ENCODE measurements at regions not wholly inside any gene's neighbourhood (a gene's known extent, or its start where the extent isn't known, plus 50 kb on each side); places are given as distances from the start of the nearest gene placed in this dataset.

- Mint-ChIP-seq H3K4me3 (ENCODE audit: unreplicated experiment) (no peak overlapping the region), H3K9me3 (ENCODE audit: unreplicated experiment) (no peaks in the 10 kb centered on the region), H3K27me3 (ENCODE audit: unreplicated experiment) (no peaks in the 10 kb centered on the region), H3K4me1 (ENCODE audit: low read depth, unreplicated experiment) (no peaks in the 10 kb centered on the region), H3K36me3 (ENCODE audit: unreplicated experiment) (no peaks in the 10 kb centered on the region), H3K27ac (ENCODE audit: unreplicated experiment) (no peak overlapping the region)
- DNase-seq = no peak
- TF ChIP-seq CTCF (IDR thresholded peaks at IDR 0.05; ENCODE audit: partially characterized antibody, unreplicated experiment) = no peak
These were observed 1214.6 kb downstream of the CDH8 start for GRCh38 chr16:60821661-60822060.

GRCh38 chr16:60820361-60820760 lies 1215.9 kb downstream of the CDH8 start:
- Mint-ChIP-seq H3K9me3 (ENCODE audit: unreplicated experiment) (no peaks in the 10 kb centered on the region), H3K27me3 (ENCODE audit: unreplicated experiment) (no peaks in the 10 kb centered on the region), H3K4me3 (ENCODE audit: unreplicated experiment) (no peak overlapping the region), H3K36me3 (ENCODE audit: unreplicated experiment) (no peaks in the 10 kb centered on the region), H3K4me1 (ENCODE audit: low read depth, unreplicated experiment) (no peaks in the 10 kb centered on the region), H3K27ac (ENCODE audit: unreplicated experiment) (no peak overlapping the region)
- no peak for DNase-seq
- TF ChIP-seq CTCF (IDR thresholded peaks at IDR 0.05; ENCODE audit: partially characterized antibody, unreplicated experiment) = no peak

- Mint-ChIP-seq H3K4me1 (ENCODE audit: low read depth, unreplicated experiment) (no peaks in the 10 kb centered on the region), H3K27ac (ENCODE audit: unreplicated experiment) (no peak overlapping the region), H3K9me3 (ENCODE audit: unreplicated experiment) (no peaks in the 10 kb centered on the region), H3K27me3 (ENCODE audit: unreplicated experiment) (no peaks in the 10 kb centered on the region), H3K4me3 (ENCODE audit: unreplicated experiment) (no peak overlapping the region), H3K36me3 (ENCODE audit: unreplicated experiment) (no peaks in the 10 kb centered on the region)
- no peak for DNase-seq
- no peak for TF ChIP-seq CTCF (IDR thresholded peaks at IDR 0.05; ENCODE audit: partially characterized antibody, unreplicated experiment)
These were observed 1217.8 kb downstream of the CDH8 start for GRCh38 chr16:60818465-60818864.

- Mint-ChIP-seq H3K4me1 (ENCODE audit: low read depth, unreplicated experiment) (no peaks in the 10 kb centered on the region), H3K27ac (ENCODE audit: unreplicated experiment) (no peak overlapping the region), H3K9me3 (ENCODE audit: unreplicated experiment) (no peaks in the 10 kb centered on the region), H3K4me3 (ENCODE audit: unreplicated experiment) (no peak overlapping the region), H3K36me3 (ENCODE audit: unreplicated experiment) (no peaks in the 10 kb centered on the region), H3K27me3 (ENCODE audit: unreplicated experiment) (no peaks in the 10 kb centered on the region)
- no peak for DNase-seq
- no peak for TF ChIP-seq CTCF (IDR thresholded peaks at IDR 0.05; ENCODE audit: partially characterized antibody, unreplicated experiment)
These were observed 1219.8 kb downstream of the CDH8 start for GRCh38 chr16:60816461-60816860.

GRCh38 chr16:60815865-60816264 lies 1220.4 kb downstream of the CDH8 start:
- Mint-ChIP-seq H3K36me3 (ENCODE audit: unreplicated experiment) (no peaks in the 10 kb centered on the region), H3K4me3 (ENCODE audit: unreplicated experiment) (no peak overlapping the region), H3K9me3 (ENCODE audit: unreplicated experiment) (no peaks in the 10 kb centered on the region), H3K27ac (ENCODE audit: unreplicated experiment) (no peak overlapping the region), H3K4me1 (ENCODE audit: low read depth, unreplicated experiment) (no peaks in the 10 kb centered on the region), H3K27me3 (ENCODE audit: unreplicated experiment) (no peaks in the 10 kb centered on the region)
- no peak for DNase-seq
- no peak for TF ChIP-seq CTCF (IDR thresholded peaks at IDR 0.05; ENCODE audit: partially characterized antibody, unreplicated experiment)

Data from glutamatergic neuron (in vitro differentiated cells).